ENCODE measurements at regions not wholly inside any gene's neighbourhood (a gene's known extent, or its start where the extent isn't known, plus 50 kb on each side); places are given as distances from the start of the nearest gene placed in this dataset.

DNA sequence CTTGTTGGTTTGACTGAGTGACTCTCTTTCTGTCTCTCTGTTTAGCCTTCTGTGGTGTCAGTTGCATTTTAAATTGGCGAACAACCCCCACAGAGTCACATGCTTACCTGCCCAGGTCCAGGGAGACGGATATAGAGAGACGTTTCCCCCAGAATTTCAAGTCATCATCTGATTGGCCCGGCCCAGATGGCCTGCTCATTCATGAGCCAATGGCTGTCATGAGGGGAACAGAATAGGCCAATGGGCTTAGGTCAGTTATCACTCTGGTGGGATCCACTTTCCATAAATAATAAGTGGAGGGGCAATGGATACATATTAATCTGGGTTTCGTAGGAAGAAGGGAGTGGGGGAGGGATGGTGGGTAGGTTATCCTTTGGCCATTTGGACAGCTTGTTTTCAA, 150.0 kb upstream of the SPRED2 start:
- Histone ChIP-seq H3K4me1 (ENCODE audit: insufficient read depth, low read length) (no peaks in the 10 kb centered on the region), H3K36me3 (ENCODE audit: insufficient read depth, low read length) (no peaks in the 10 kb centered on the region), H3K27me3 (ENCODE audit: insufficient read depth, low read length) (no peaks in the 10 kb centered on the region), H4K20me1 (ENCODE audit: insufficient read depth, low read length) (no peaks in the 10 kb centered on the region), H3K27ac (ENCODE audit: low read depth, low read length) (no peak overlapping the region), H3K4me2 (ENCODE audit: low read length) (no peak overlapping the region), H2AFZ (ENCODE audit: low read depth, low read length) (no peak overlapping the region), H3K9me3 (ENCODE audit: insufficient read depth, low read depth, low read length) (no peaks in the 10 kb centered on the region), H3K9ac (ENCODE audit: low read length) (no peak overlapping the region), H3K79me2 (ENCODE audit: insufficient read depth, low read length) (no peaks in the 10 kb centered on the region), H3K4me3 (ENCODE audit: insufficient read depth, low read depth, low read length) (no peak overlapping the region)
- H3K4me1 Mint-ChIP-seq (ENCODE audit: low read depth, unreplicated experiment), result peaks cover 10% of the 10 kb centered on the region
- peaks cover 1% of the 10 kb centered on the region for H3K9me3 Mint-ChIP-seq (ENCODE audit: unreplicated experiment)
- TF ChIP-seq CTCF (IDR thresholded peaks at IDR 0.05; ENCODE audit: insufficient read depth, low read depth, low read length), result no peak
- FAIRE-seq (no peak), DNase-seq (ENCODE audit: low read depth) (no peak)
- no peak overlapping the region for H3K27ac Mint-ChIP-seq (ENCODE audit: unreplicated experiment)
- H3K27me3 Mint-ChIP-seq (ENCODE audit: low read depth, unreplicated experiment), result no peaks in the 10 kb centered on the region
- no peak overlapping the region for H3K4me3 Mint-ChIP-seq (ENCODE audit: unreplicated experiment)
- H3K36me3 Mint-ChIP-seq (ENCODE audit: low read depth, unreplicated experiment), result no peaks in the 10 kb centered on the region

- TF ChIP-seq CTCF (IDR thresholded peaks at IDR 0.05; ENCODE audit: insufficient read depth, low read depth, low read length) (no peak), EZH2 (IDR thresholded peaks at IDR 0.05; ENCODE audit: insufficient read depth, low read length) (no peak)
- Histone ChIP-seq H3K36me3 (ENCODE audit: insufficient read depth, low read length) (no peaks in the 10 kb centered on the region), H3K4me1 (ENCODE audit: insufficient read depth, low read length) (peaks cover 9% of the 10 kb centered on the region), H3K9me3 (ENCODE audit: insufficient read depth, low read depth, low read length) (no peaks in the 10 kb centered on the region), H3K4me2 (ENCODE audit: low read length) (no peak overlapping the region), H3K4me3 (ENCODE audit: insufficient read depth, low read depth, low read length) (no peak overlapping the region), H3K79me2 (ENCODE audit: insufficient read depth, low read length) (no peaks in the 10 kb centered on the region), H2AFZ (ENCODE audit: low read depth, low read length) (no peak overlapping the region), H3K9ac (ENCODE audit: low read length) (no peak overlapping the region), H4K20me1 (ENCODE audit: insufficient read depth, low read length) (no peaks in the 10 kb centered on the region), H3K27me3 (ENCODE audit: insufficient read depth, low read length) (no peaks in the 10 kb centered on the region), H3K27ac (ENCODE audit: low read depth, low read length) (no peak overlapping the region)
- DNase-seq (ENCODE audit: low read depth) (no peak), FAIRE-seq (no peak)
- no peak overlapping the region for H3K27ac Mint-ChIP-seq (ENCODE audit: unreplicated experiment)
- H3K9me3 Mint-ChIP-seq (ENCODE audit: unreplicated experiment), result peaks cover 1% of the 10 kb centered on the region
- no peaks in the 10 kb centered on the region for H3K36me3 Mint-ChIP-seq (ENCODE audit: low read depth, unreplicated experiment)
- no peak overlapping the region for H3K4me3 Mint-ChIP-seq (ENCODE audit: unreplicated experiment)
- peaks cover 16% of the 10 kb centered on the region for H3K4me1 Mint-ChIP-seq (ENCODE audit: low read depth, unreplicated experiment)
- no peaks in the 10 kb centered on the region for H3K27me3 Mint-ChIP-seq (ENCODE audit: low read depth, unreplicated experiment)
These were observed 148.4 kb upstream of the SPRED2 start for GRCh38 chr2:65580824-65581223.

GRCh38 chr2:65579506-65580235, 147.3 kb upstream of the SPRED2 start:
- Histone ChIP-seq H4K20me1 (ENCODE audit: insufficient read depth, low read length) (no peaks in the 10 kb centered on the region), H3K4me1 (ENCODE audit: insufficient read depth, low read length) (peaks cover 9% of the 10 kb centered on the region), H3K27ac (ENCODE audit: low read depth, low read length) (no peak overlapping the region), H3K9me3 (ENCODE audit: insufficient read depth, low read depth, low read length) (no peaks in the 10 kb centered on the region), H3K27me3 (ENCODE audit: insufficient read depth, low read length) (no peaks in the 10 kb centered on the region), H3K4me3 (ENCODE audit: insufficient read depth, low read depth, low read length) (no peak overlapping the region), H3K9ac (ENCODE audit: low read length) (no peak overlapping the region), H3K4me2 (ENCODE audit: low read length) (no peak overlapping the region), H3K79me2 (ENCODE audit: insufficient read depth, low read length) (no peaks in the 10 kb centered on the region), H2AFZ (ENCODE audit: low read depth, low read length) (peak overlapping the region; percentile 9), H3K36me3 (ENCODE audit: insufficient read depth, low read length) (no peaks in the 10 kb centered on the region)
- DNase-seq (ENCODE audit: low read depth) (no peak), FAIRE-seq (no peak)
- TF ChIP-seq EZH2 (IDR thresholded peaks at IDR 0.05; ENCODE audit: insufficient read depth, low read length) (no peak), CTCF (IDR thresholded peaks at IDR 0.05; ENCODE audit: insufficient read depth, low read depth, low read length) (no peak)
- peaks cover 26% of the 10 kb centered on the region for H3K4me1 Mint-ChIP-seq (ENCODE audit: low read depth, unreplicated experiment)
- no peaks in the 10 kb centered on the region for H3K27me3 Mint-ChIP-seq (ENCODE audit: low read depth, unreplicated experiment)
- H3K36me3 Mint-ChIP-seq (ENCODE audit: low read depth, unreplicated experiment), result no peaks in the 10 kb centered on the region
- H3K9me3 Mint-ChIP-seq (ENCODE audit: unreplicated experiment), result peaks cover 1% of the 10 kb centered on the region
- peak overlapping the region; percentile 50 for H3K4me3 Mint-ChIP-seq (ENCODE audit: unreplicated experiment)
- no peak overlapping the region for H3K27ac Mint-ChIP-seq (ENCODE audit: unreplicated experiment)
